HT1080 (cell line): ENCODE measurements at regions not wholly inside any gene's neighbourhood (a gene's known extent, or its start where the extent isn't known, plus 50 kb on each side); places are given as distances from the start of the nearest gene placed in this dataset.

Source experiments
- DNase-seq: peaks from one replicate; pipeline ENCODE4 v3.0.0-alpha.2; 2015; ENCODE audit warnings: low read depth

DNA sequence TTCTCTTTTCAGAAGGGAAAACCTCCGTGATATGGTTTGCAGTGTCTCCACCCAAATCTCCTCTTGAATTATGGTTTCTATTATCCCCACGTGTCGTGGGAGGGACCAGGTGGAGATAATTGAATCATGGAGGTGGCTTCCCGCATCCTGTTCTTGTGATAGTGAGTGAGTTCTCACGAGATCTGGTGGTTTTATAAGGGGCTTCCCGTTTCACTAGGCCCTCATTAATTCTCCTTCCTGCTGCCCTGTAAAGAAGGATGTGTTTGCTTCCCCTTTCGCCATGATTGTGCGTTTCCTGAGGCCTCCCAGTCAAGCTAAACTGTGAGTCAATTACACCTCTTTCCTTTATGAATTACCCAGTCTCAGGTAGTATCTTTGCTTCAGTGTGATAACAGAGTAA is 692.7 kb upstream of the GRM7 start:
- DNase-seq = peak; percentile 2

DNA sequence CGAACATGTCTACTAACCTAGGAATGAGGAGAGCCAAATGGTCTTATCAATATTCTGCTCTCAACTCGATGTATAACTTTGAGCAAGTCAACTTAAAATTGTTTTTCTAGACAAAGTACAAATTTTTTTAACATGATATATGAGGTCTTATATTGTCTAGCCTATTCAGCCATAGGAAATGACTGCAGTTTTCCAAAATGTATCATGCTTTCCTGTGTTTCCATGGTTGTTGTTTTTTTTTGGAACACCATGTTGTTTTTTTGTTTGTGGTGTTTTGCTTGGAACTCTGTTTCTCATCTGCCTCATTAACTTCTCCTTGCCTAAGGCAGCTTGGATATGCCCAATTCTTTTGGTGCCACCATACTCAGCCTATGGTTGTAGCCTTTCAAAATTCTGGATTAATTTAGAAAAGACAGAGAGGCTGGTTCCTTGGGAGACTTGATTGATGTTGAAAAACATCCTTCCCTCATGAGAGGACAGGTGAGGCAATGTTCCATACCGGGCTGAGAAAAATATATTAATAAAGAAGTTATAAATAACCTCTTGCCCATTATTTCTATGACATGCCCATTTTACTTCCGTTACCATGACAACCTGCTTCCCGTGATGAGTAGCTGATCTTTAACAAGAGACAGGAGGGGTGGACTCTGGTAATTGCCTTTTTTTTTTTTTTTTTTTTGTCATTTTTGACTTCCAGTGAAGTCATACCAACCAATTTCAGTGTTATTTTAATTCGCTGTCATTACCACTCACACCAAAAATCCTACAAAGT is 687.9 kb upstream of the GRM7 start:
- no peak for DNase-seq

- no peak for DNase-seq
Observed at GRCh38 chr3:6177417-6177816, 683.5 kb upstream of the GRM7 start.

DNA sequence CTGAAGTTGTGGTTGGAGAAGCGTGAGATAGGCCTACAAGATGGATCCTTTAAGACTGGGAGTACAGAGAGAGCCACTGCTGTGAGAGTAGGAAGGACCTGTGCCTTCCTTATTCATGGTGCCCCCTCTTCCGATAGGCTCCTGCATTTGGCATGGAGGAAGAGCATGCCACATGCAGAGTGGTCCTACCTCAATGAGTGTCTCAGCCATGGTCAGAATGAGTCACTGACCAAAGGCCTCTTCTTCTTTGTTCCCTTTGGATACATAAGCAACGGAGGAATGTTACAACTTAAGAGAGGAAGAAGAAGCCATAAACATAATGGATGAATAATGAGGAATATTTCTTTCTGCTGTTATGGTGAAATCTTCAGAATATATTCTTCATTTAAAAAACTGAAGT is 681.2 kb upstream of the GRM7 start:
- peak; percentile 93 for DNase-seq

GRCh38 chr3:6180171-6180570 is 680.7 kb upstream of the GRM7 start:
- DNase-seq = peak; percentile 72

- no peak for DNase-seq
Observed at GRCh38 chr3:6182476-6182875, 678.4 kb upstream of the GRM7 start.

GRCh38 chr3:6182909-6183308 is 678.0 kb upstream of the GRM7 start:
- no peak for DNase-seq

- no peak for DNase-seq
Observed at GRCh38 chr3:6189384-6189783, 671.5 kb upstream of the GRM7 start.

- DNase-seq = no peak
Observed at GRCh38 chr3:6204891-6205290, 656.0 kb upstream of the GRM7 start.

GRCh38 chr3:6216135-6217026 is 644.5 kb upstream of the GRM7 start:
- peak; percentile 7 for DNase-seq

DNA sequence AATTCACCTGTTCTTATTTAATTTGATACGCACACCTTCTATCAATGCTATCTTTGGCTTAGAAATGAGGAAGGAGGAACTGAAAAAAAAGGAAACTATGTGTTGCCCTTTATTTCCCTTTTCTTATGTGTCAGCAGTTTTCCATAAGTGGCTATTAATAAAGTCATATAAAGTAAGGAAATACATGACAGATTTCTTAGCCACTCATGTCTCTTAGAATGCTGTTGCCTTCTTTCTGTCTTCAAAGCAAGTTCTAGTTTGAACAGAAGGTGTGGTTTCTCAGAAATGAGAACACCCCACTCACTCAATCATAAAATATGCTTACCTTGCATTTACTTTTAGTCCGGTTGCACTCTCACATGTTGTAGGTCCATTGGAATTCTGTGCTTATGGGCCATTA is 640.5 kb upstream of the GRM7 start:
- no peak for DNase-seq

DNA sequence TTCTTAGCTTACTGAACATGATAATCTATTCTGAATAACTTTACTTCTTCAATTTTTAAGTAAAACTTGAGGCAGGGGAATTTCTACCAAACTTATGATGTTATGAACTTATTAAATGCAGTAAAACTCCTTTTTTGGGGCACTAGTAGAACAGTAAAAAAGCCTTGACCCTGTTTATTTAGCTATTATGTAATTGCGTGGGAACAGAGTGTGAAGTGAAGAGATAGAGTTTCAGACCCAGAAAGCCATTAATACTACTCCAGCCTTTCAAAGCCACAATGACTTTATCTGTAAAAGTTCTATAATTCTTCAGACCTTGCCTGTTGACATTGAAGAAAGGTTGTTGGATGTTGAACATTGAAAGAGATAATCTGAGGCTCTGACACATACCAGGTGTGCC is 638.8 kb upstream of the GRM7 start:
- DNase-seq = no peak

DNA sequence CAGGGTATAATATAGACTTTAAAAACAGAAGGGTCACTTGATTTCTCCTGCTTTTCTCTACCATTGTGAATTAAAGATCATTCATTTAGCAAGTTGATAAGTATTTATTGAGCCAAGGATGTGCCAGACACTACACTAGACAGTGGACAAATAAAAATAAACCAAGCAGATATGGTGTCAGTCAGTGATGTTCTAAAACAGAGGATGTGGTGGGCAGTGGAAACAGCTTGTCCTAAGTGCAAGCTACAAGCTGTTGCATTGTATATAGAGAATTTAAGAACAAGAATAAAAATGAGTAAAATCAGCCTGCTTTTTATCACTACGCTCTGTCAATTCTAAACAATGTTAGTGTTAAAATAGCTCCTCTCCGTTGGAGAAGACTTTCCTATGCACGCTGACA is 637.3 kb upstream of the GRM7 start:
- DNase-seq = no peak

DNA sequence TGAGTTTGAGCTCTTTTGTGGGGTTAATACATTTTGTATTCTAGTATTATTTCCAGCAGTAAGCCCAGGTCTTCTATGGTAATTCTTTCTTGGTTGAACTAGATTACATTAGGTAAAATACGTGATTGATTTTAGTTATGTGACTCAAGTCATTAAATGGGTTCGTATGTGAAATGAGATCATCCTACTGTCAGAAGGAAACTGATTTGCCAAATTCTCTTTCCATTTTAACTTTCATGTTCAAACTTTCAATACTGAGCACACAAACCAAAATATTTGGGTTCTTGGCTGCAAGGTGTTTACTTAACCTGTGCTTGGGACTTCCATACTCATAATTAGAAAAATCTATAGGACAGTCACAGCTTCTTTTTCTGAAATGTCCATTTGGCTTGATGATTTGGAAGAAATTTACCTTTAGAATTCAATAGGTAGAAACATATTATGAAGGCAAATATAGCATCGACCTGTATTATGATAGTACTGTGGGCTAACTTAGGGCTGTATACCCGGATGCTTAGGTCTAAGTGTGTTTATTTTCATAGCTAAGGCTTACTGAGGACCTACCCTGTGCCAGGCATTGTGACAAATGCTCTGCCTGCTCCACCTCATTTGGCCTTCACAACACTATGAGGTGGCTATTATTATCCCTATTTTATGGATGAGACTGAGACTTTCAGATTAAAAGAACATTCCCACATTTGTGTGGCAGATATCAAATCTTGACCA is 631.8 kb upstream of the GRM7 start:
- no peak for DNase-seq

GRCh38 chr3:6229778-6230410 is 631.0 kb upstream of the GRM7 start:
- DNase-seq = no peak

GRCh38 chr3:6242104-6242503 is 618.8 kb upstream of the GRM7 start:
- no peak for DNase-seq

GRCh38 chr3:6248528-6248927 is 612.4 kb upstream of the GRM7 start:
- no peak for DNase-seq

GRCh38 chr3:6249679-6250078 is 611.2 kb upstream of the GRM7 start:
- no peak for DNase-seq

- no peak for DNase-seq
Observed at GRCh38 chr3:6250167-6250566, 610.7 kb upstream of the GRM7 start.

DNA sequence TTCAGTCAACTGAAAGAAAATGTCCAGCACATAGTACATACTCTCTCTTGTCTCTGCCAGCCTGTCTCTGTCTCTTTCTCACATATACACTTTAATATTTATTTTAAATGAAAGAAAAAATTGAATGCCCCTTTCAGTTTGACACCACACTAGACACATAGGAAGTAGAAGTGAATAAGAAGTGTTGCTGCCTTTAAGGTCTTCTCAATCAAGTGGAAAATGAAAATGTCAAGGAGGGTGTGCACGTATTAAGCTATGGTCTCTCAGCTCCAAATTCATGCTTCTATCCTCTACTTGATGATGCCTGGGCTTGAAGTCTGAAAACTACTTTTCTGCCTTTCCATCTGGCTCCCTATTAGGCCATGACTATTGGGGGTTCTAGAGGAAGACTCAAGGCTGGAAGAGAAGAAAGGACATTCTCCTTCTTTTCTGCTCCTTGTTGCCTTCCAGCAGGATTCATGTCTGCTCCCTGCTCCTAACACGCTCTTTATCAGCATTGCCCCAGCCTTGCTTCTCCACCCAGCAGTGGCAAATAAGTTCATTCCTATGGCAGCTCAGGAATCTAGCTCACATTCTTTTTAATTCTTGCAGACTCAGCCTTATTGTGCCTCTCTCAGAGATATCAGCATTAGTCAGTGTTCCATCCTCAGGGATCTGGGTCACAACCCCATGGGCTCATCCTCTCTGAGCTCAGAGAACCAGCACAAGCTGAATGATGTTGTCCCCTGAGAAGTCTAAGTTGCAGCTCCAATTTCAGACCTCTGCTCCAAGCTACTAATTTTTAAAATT is 609.1 kb upstream of the GRM7 start:
- DNase-seq = no peak

DNA sequence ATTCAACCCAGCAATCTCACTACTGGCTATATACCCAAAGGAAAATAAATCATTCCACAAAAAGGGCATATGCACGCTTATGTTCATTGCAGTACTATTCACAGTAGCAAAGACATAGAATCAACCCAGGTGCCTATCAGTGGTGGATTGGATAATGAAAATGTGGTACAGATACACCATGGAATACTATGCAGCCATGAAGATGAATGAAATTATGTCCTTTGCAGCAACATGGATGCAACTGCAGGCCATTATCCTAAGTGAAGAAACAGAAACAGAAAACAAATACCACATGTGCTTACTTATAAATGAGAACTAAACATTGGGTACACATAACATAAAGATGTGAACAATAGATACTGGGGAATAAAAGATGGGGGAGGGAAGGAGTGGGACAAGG is 606.4 kb upstream of the GRM7 start:
- DNase-seq = no peak
